Stomach (tissue), 8 donors: ENCODE measurements at regions not wholly inside any gene's neighbourhood (a gene's known extent, or its start where the extent isn't known, plus 50 kb on each side); places are given as distances from the start of the nearest gene placed in this dataset.

Source experiments
- DNase-seq, 2 donors: peaks; one replicate each; pipeline versions ENCODE4 v3.0.0 to v3.0.0-alpha.2; 2013 to 2019
- H3K27ac ChIP-seq, 5 donors: fragments of 200-600 bp in 4 of 5; sonication (generic) in 4 of 5; one replicate each; pipeline ENCODE4 v1.5.1; 2013 to 2019; ENCODE audit warnings: mild to moderate bottlenecking in 1 of 5, moderate library complexity in 1 of 5
- H3K27me3 ChIP-seq, 3 donors: fragments of 200-600 bp; sonication (generic); one replicate each; pipeline ENCODE4 v1.5.1; 2017 to 2019; ENCODE audit warnings: mixed run types in 1 of 3
- H3K36me3 ChIP-seq, 4 donors: fragments of 200-600 bp; sonication (generic); 1 replicate in 3 of 4; 2 replicates in 1 of 4; pipeline ENCODE4 v1.5.1; 2016 to 2019
- H3K4me1 ChIP-seq, 4 donors: fragments of 200-600 bp; sonication (generic); one replicate each; pipeline ENCODE4 v1.5.1; 2016 to 2019
- H3K4me3 ChIP-seq, 4 donors: fragments of 200-600 bp; sonication (generic) in 3 of 4; one replicate each; pipeline ENCODE4 v1.5.1; 2016 to 2019; ENCODE audit warnings: mild to moderate bottlenecking in 1 of 4
- H3K9me3 ChIP-seq, 4 donors: fragments of 200-600 bp; sonication (generic); one replicate each; pipeline ENCODE4 v1.5.1; 2016 to 2019
- EP300 ChIP-seq: sonication (generic); formaldehyde crosslinking; IDR thresholded peaks from one replicate; pipeline ENCODE4 v1.6.1; 2017; ENCODE audit warnings: antibody characterized with exemption
- POLR2A ChIP-seq, 4 donors: fragments of 450-650 bp; IDR thresholded peaks; one replicate each; pipeline ENCODE4 v1.6.1; 2016; ENCODE audit warnings: antibody characterized with exemption in 4 of 4, control low read depth in 2 of 4, mild to moderate bottlenecking in 1 of 4, moderate library complexity in 1 of 4
- POLR2AphosphoS5 ChIP-seq, 3 donors: sonication (generic); formaldehyde crosslinking; IDR thresholded peaks; one replicate each; pipeline ENCODE4 v1.6.1; 2016; ENCODE audit warnings: antibody characterized with exemption in 3 of 3
- WGBS, 5 donors: extraction: QIAGEN DNeasy Blood & Tissue Kit in 3 of 5; methylation state at CpG; one replicate each; pipeline versions ENCODE4 v1.1.5 to v1.1.7; 2013 to 2018; 5-methylcytosine and 5-hydroxymethylcytosine counted together
- intact Hi-C: fragments of 100-400 bp; cut with DNase I; formaldehyde crosslinking; loops from one replicate; pipeline ENCODE4 v1.15.1; 2023; ENCODE audit warnings: low total_unique reads
- TF ChIP-seq, protein P1 (sequence below), 7 experiments: fragments of 450-650 bp in 4 of 7; fragments of 200-600 bp in 3 of 7; sonication (generic) in 3 of 7; IDR thresholded peaks; one replicate each; pipeline ENCODE4 v1.5.1; 2016 to 2019; ENCODE audit warnings: antibody characterized with exemption in 7 of 7, control low read depth in 2 of 7, mild to moderate bottlenecking in 1 of 7
- donor health status: healthy with polysubstance abuse.
- donor health status: Bipolar disorder and iron deficiency.
- donor health status: healthy.

- no peak overlapping the region for H3K4me3 ChIP-seq
- intact Hi-C loops: no loop called here
- 59 to 82% (median 74%) methylated on average over 2 of the region's 2 CpGs for WGBS, 5 donors
- DNase-seq: peak in 1 of 2 donors; percentile 49
- no peak overlapping the region for H3K27ac ChIP-seq
- peaks cover 0 to 9% (median 0%) of the 10 kb centered on the region in 4 donors for H3K4me1 ChIP-seq
- TF ChIP-seq POLR2A (IDR thresholded peaks at IDR 0.05) (no peak), POLR2AphosphoS5 (IDR thresholded peaks at IDR 0.05) (no peak), EP300 (no peak)
- TF ChIP-seq, protein P1, sequence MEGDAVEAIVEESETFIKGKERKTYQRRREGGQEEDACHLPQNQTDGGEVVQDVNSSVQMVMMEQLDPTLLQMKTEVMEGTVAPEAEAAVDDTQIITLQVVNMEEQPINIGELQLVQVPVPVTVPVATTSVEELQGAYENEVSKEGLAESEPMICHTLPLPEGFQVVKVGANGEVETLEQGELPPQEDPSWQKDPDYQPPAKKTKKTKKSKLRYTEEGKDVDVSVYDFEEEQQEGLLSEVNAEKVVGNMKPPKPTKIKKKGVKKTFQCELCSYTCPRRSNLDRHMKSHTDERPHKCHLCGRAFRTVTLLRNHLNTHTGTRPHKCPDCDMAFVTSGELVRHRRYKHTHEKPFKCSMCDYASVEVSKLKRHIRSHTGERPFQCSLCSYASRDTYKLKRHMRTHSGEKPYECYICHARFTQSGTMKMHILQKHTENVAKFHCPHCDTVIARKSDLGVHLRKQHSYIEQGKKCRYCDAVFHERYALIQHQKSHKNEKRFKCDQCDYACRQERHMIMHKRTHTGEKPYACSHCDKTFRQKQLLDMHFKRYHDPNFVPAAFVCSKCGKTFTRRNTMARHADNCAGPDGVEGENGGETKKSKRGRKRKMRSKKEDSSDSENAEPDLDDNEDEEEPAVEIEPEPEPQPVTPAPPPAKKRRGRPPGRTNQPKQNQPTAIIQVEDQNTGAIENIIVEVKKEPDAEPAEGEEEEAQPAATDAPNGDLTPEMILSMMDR (IDR thresholded peaks at IDR 0.05): no peak
- no peaks in the 10 kb centered on the region for H3K36me3 ChIP-seq
- no peaks in the 10 kb centered on the region for H3K27me3 ChIP-seq
- H3K9me3 ChIP-seq: no peaks in the 10 kb centered on the region
These were observed 498.2 kb upstream of the CITED2 start for GRCh38 chr6:139872665-139873064.

DNA sequence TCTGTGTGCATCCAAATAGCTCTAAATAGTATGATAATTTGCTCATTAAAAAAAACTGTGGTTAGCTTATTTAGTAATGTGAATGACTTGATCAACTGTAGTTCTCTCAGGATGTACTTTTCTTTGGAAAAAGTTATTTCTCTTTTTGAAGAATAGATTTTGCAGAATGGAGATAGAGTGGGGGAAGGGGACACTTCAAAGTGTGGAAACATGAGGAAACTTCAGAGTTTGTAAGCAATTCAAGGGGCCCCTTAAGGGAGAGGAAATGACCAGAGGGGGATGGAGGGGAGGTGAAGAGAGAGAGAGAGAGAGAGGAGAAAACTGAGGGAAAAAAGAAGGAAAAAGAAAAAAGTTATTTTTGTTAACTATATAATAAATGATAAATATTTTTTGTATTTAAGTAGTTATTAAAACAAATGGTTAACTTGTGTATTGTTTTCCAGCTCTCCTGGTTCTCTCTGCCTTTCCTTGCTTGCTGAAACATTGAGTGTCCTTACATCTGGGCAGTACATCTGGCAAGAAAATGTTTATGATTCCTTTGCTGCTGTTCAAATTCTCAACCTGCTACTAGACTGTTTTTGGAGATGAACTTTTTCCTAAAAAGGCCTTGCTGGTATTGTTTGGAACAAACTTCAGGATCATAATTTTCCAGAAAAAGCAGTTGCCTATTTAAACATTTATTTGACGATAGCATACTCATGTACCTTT, 497.5 kb upstream of the CITED2 start:
- no peak overlapping the region for H3K4me3 ChIP-seq
- DNase-seq: no peak
- WGBS, 5 donors: 32 to 66% (median 50%) methylated on average over 1 of the region's 1 CpG
- H3K36me3 ChIP-seq: no peaks in the 10 kb centered on the region
- intact Hi-C loops: no loop called here
- H3K9me3 ChIP-seq: no peaks in the 10 kb centered on the region
- no peaks in the 10 kb centered on the region for H3K27me3 ChIP-seq
- H3K27ac ChIP-seq: no peak overlapping the region
- TF ChIP-seq EP300 (no peak), POLR2AphosphoS5 (IDR thresholded peaks at IDR 0.05) (no peak), POLR2A (IDR thresholded peaks at IDR 0.05) (no peak)
- TF ChIP-seq, protein P1 (IDR thresholded peaks at IDR 0.05): no peak
- peaks cover 0 to 9% (median 0%) of the 10 kb centered on the region in 4 donors for H3K4me1 ChIP-seq

- Histone ChIP-seq H3K4me3 (no peak overlapping the region), H3K27me3 (no peaks in the 10 kb centered on the region), H3K27ac (no peak overlapping the region), H3K36me3 (no peaks in the 10 kb centered on the region), H3K9me3 (no peaks in the 10 kb centered on the region), H3K4me1 (peaks cover 0 to 9% (median 0%) of the 10 kb centered on the region in 4 donors)
- no peak for DNase-seq
- TF ChIP-seq POLR2A (IDR thresholded peaks at IDR 0.05): no peak
- no peak for TF ChIP-seq EP300
- TF ChIP-seq, protein P1 (IDR thresholded peaks at IDR 0.05): no peak
- no peak for TF ChIP-seq POLR2AphosphoS5 (IDR thresholded peaks at IDR 0.05)
- 74 to 91% (median 90%) methylated on average over 6 of the region's 6 CpGs for WGBS, 5 donors
- intact Hi-C loops: no loop called here
These were observed 496.8 kb upstream of the CITED2 start for GRCh38 chr6:139871165-139871710.

- WGBS, 5 donors: 37 to 59% (median 48%) methylated on average over 2 of the region's 2 CpGs
- no peaks in the 10 kb centered on the region for H3K9me3 ChIP-seq
- no peak overlapping the region for H3K27ac ChIP-seq
- DNase-seq: no peak
- intact Hi-C loops: no loop called here
- no peaks in the 10 kb centered on the region for H3K36me3 ChIP-seq
- no peak overlapping the region for H3K4me3 ChIP-seq
- H3K4me1 ChIP-seq: peaks cover 0 to 9% (median 0%) of the 10 kb centered on the region in 4 donors
- no peaks in the 10 kb centered on the region for H3K27me3 ChIP-seq
- TF ChIP-seq POLR2AphosphoS5 (IDR thresholded peaks at IDR 0.05) (no peak), POLR2A (IDR thresholded peaks at IDR 0.05) (no peak), EP300 (no peak)
- TF ChIP-seq, protein P1 (IDR thresholded peaks at IDR 0.05): no peak
These were observed 494.1 kb upstream of the CITED2 start for GRCh38 chr6:139868576-139868975.
